ENCODE measurements at regions not wholly inside any gene's neighbourhood (a gene's known extent, or its start where the extent isn't known, plus 50 kb on each side); places are given as distances from the start of the nearest gene placed in this dataset.

DNA sequence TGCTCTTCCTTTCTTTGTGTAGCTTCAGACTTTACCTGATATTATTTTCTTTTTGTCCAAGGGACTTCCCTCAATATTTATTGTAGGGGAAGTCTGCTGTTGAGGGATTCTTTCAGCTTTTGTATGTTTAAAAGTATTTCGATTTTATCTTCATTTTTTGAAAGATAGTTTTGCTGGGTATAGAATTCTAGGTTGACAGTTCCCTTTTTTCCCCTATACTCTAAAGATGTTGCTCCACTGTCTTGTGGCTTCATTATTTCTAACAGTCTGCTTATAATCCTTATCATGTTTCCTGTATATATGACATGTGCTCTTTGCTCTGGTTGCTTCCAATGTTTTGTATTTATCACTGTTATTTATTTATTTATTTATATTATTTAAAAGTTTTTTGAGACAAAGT lies 57.3 kb downstream of the CYTL1 start:
- DNase-seq (ENCODE audit: low read depth), result no peak

DNA sequence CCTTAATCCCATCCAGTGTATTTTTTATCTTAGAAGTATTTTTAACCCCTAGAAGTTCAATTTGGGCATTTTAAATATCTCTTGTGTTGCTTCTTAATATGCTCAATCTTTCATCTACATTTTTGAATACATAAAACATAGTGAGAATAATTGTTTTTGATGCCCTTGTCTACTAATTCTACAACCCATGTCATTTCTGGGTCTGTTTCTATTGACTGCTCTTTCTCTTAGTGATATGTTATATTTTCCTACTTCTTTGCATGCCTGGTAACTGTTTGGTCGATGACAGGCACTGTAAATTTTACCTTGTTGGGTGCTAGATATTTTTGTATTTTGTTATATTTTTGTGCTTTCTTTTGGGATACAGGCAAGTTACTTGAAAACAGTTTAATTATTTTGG lies 56.3 kb downstream of the CYTL1 start:
- no peak for DNase-seq (ENCODE audit: low read depth)
